HEK293 (cell line): ENCODE measurements at regions not wholly inside any gene's neighbourhood (a gene's known extent, or its start where the extent isn't known, plus 50 kb on each side); places are given as distances from the start of the nearest gene placed in this dataset.

ENCODE experiments used
- CTCF ChIA-PET: fragments of 350-600 bp; formaldehyde crosslinking; extraction: SDS; loops from one replicate; lab custom pipeline; 2021; ENCODE audit warnings: antibody characterized with exemption; lab: Yijun Ruan, JAX
- POLR2A ChIA-PET: fragments of 300-600 bp; formaldehyde crosslinking; extraction: SDS; loops from one replicate; lab custom pipeline; 2020; ENCODE audit warnings: antibody characterized with exemption, inconsistent platforms; lab: Yijun Ruan, JAX
- H3K27ac ChIP-seq: fragments of 200-500 bp; sonication (Bioruptor generic); 2 replicates; pipeline ENCODE4 v1.5.1; 2014; ENCODE audit warnings: low read depth, low read length, control low read depth, inconsistent platforms; ENCODE audit errors: extremely low read depth
- H3K36me3 ChIP-seq, 2 experiments: fragments of 200-500 bp in 1 of 2; sonication (Bioruptor generic) in 1 of 2; 1 replicate in 1 of 2; 2 replicates in 1 of 2; pipeline ENCODE4 v1.5.1; 2014 to 2017; ENCODE audit warnings: inconsistent platforms in 2 of 2, low read length in 2 of 2; ENCODE audit not compliant: control insufficient read depth in 2 of 2, insufficient read depth in 1 of 2
- H3K4me1 ChIP-seq: fragments of 200-500 bp; sonication (Bioruptor generic); 2 replicates; pipeline ENCODE4 v1.5.1; 2014; ENCODE audit warnings: mild to moderate bottlenecking, low read length, inconsistent platforms; ENCODE audit not compliant: control insufficient read depth, insufficient read depth
- H3K4me3 ChIP-seq: 2 replicates; pipeline ENCODE4 v1.5.1; 2011; ENCODE audit warnings: low read depth, mild to moderate bottlenecking, control low read depth, low read length, moderate library complexity
- H3K9me3 ChIP-seq: fragments of 200-500 bp; sonication (Bioruptor generic); 2 replicates; pipeline ENCODE4 v1.5.1; 2014; ENCODE audit warnings: low read depth, low read length, inconsistent platforms; ENCODE audit not compliant: control insufficient read depth, insufficient read depth
- EGR2 ChIP-seq: fragments of 450-650 bp; formaldehyde crosslinking; IDR thresholded peaks from 2 replicates; pipeline ENCODE4 v1.5.1; 2016; ENCODE audit warnings: low read depth, missing biosample characterization, missing genetic modification characterization
- GFI1B ChIP-seq: fragments of 450-650 bp; formaldehyde crosslinking; IDR thresholded peaks from 2 replicates; pipeline ENCODE4 v1.5.1; 2016; ENCODE audit warnings: missing biosample characterization, missing genetic modification characterization
- GLI2 ChIP-seq: fragments of 450-650 bp; formaldehyde crosslinking; IDR thresholded peaks from 2 replicates; pipeline ENCODE4; 2017; ENCODE audit warnings: missing biosample characterization, missing genetic modification characterization, low read depth, borderline replicate concordance
- SETDB1 ChIP-seq: IDR thresholded peaks from one replicate; pipeline ENCODE4 v1.6.1; 2017; ENCODE audit warnings: mild to moderate bottlenecking, low read length, moderate library complexity, mixed read lengths; ENCODE audit not compliant: insufficient read length
- ZBTB7A ChIP-seq: fragments of 450-650 bp; formaldehyde crosslinking; IDR thresholded peaks from 2 replicates; pipeline ENCODE4 v1.5.1; 2016; ENCODE audit warnings: low read depth, missing biosample characterization, missing genetic modification characterization
- ZFHX2 ChIP-seq: fragments of 450-650 bp; formaldehyde crosslinking; conservative IDR thresholded peaks from 2 replicates; pipeline ENCODE4 v1.5.1; 2016; ENCODE audit warnings: missing biosample characterization, missing genetic modification characterization
- ZNF138 ChIP-seq: fragments of 450-650 bp; formaldehyde crosslinking; IDR thresholded peaks from 2 replicates; pipeline ENCODE4 v1.5.1; 2016; ENCODE audit warnings: missing biosample characterization, missing genetic modification characterization, borderline replicate concordance
- ZNF155 ChIP-seq: fragments of 450-650 bp; formaldehyde crosslinking; IDR thresholded peaks from 2 replicates; pipeline ENCODE4 v1.5.1; 2016; ENCODE audit warnings: missing biosample characterization, missing genetic modification characterization
- ZNF175 ChIP-seq: fragments of 450-650 bp; formaldehyde crosslinking; IDR thresholded peaks from 2 replicates; pipeline ENCODE4 v1.5.1; 2016; ENCODE audit warnings: missing biosample characterization, missing genetic modification characterization
- ZNF223 ChIP-seq: fragments of 450-650 bp; formaldehyde crosslinking; IDR thresholded peaks from 2 replicates; pipeline ENCODE4 v1.5.1; 2016; ENCODE audit warnings: missing biosample characterization, missing genetic modification characterization
- ZNF239 ChIP-seq: fragments of 450-650 bp; formaldehyde crosslinking; IDR thresholded peaks from 2 replicates; pipeline ENCODE4 v1.5.1; 2016; ENCODE audit warnings: missing biosample characterization, missing genetic modification characterization
- ZNF311 ChIP-seq: fragments of 450-650 bp; formaldehyde crosslinking; IDR thresholded peaks from 2 replicates; pipeline ENCODE4 v1.5.1; 2017; ENCODE audit warnings: missing biosample characterization, missing genetic modification characterization, borderline replicate concordance
- ZNF621 ChIP-seq: fragments of 450-650 bp; formaldehyde crosslinking; IDR thresholded peaks from 2 replicates; pipeline ENCODE4 v1.5.1; 2017; ENCODE audit warnings: missing biosample characterization, missing genetic modification characterization
- ZNF654 ChIP-seq: fragments of 450-650 bp; formaldehyde crosslinking; IDR thresholded peaks from 2 replicates; pipeline ENCODE4 v1.5.1; 2016; ENCODE audit warnings: low read depth, missing biosample characterization, missing genetic modification characterization
- ZNF791 ChIP-seq: fragments of 450-650 bp; formaldehyde crosslinking; IDR thresholded peaks from 2 replicates; pipeline ENCODE4 v1.5.1; 2016; ENCODE audit warnings: missing biosample characterization, missing genetic modification characterization
- TF ChIP-seq, protein P1 (sequence below): fragments of 450-650 bp; formaldehyde crosslinking; IDR thresholded peaks from 2 replicates; pipeline ENCODE4 v1.5.1; 2016; ENCODE audit warnings: missing biosample characterization, missing genetic modification characterization
- TF ChIP-seq, protein P2 (sequence below): fragments of 450-650 bp; formaldehyde crosslinking; IDR thresholded peaks from 2 replicates; pipeline ENCODE4 v1.5.1; 2016; ENCODE audit warnings: missing biosample characterization, missing genetic modification characterization, borderline replicate concordance

DNA sequence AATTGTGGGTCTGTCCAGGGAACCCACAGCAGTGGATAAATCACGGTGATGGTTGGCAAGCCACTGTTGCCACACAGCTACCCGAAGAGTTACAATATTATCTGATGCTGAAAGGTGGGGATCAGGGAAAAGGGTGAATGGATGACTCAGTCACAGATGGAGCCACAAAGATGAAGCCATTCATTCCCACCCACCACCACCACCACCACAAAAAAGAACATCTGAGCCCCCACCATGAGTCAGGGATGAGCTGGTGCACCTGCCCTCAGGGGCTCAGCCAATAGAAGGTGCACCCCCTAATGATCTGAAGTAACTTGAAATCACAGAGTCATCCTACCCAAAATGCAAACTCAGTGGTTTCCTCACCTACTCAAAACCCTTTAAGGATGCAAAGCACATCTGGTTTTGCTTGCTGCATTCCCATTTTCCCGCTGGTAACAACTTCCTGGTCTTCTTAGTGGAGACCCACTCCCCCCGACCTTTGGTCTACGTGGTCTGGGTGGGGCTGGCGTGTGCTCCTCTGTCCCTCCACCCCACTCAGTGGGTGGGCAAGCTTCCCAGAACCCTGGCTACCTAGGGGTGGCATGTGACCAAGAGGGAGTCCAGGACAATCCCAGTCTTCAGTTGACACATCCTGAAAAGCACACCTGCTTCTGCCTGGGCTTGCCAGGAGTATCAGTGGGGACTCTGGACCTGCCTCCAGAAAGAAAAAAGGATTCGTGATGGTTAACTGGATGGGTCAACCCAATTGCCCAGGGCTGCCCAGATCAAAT is 125.5 kb downstream of the ANKRD60 start:
- Histone ChIP-seq H3K4me1 (no peaks in the 10 kb centered on the region), H3K4me3 (no peak overlapping the region), H3K36me3 (no peaks in the 10 kb centered on the region), H3K9me3 (no peaks in the 10 kb centered on the region), H3K27ac (no peak overlapping the region)
- CTCF ChIA-PET: interaction anchor here (0.6 to 1.7 kb wide), 2 partner anchors 11 to 16 kb away, joined by 4 read pairs; no protein-coding TSS in a partner anchor
- POLR2A ChIA-PET: no interaction called here
- TF ChIP-seq ZFHX2 (tag by site-specific recombination) (no peak), ZNF155 (tag by site-specific recombination) (no peak), EGR2 (tag by site-specific recombination) (peak; percentile 45; the same call in 1 of the 2 replicates), ZNF654 (tag by site-specific recombination) (no peak), ZBTB7A (no peak), ZNF223 (no peak)

DNA sequence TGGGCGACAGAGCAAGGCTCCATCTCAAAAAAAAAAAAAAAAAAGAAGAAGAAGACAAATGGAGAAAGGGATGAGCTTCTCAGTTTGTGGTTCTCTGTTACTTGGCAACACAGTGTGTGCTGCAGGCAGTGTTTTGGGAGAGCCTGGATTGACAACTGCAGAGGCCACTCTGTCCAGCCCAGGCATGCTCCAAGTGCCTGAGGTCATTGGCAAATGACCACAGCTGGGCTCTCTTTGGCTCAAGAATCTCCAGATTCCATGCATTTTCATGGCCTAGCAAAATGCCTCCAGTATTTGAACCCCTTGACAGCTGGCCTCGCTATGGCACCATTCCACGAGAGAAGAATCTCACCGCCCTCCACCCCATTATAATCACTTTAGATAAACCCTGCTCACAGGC is 126.2 kb downstream of the ANKRD60 start:
- H3K9me3 ChIP-seq: no peaks in the 10 kb centered on the region
- CTCF ChIA-PET: interaction anchor here (0.6 kb wide), 1 partner anchor 10 kb away, joined by 4 read pairs; no protein-coding TSS in a partner anchor
- H3K4me1 ChIP-seq: no peaks in the 10 kb centered on the region
- TF ChIP-seq SETDB1: no peak
- no peak for TF ChIP-seq GFI1B
- TF ChIP-seq ZNF155 (tag by site-specific recombination): no peak
- no peak for TF ChIP-seq ZNF138
- TF ChIP-seq ZNF311 (tag by site-specific recombination): no peak
- TF ChIP-seq GLI2 (tag by site-specific recombination): no peak
- TF ChIP-seq, protein P1, sequence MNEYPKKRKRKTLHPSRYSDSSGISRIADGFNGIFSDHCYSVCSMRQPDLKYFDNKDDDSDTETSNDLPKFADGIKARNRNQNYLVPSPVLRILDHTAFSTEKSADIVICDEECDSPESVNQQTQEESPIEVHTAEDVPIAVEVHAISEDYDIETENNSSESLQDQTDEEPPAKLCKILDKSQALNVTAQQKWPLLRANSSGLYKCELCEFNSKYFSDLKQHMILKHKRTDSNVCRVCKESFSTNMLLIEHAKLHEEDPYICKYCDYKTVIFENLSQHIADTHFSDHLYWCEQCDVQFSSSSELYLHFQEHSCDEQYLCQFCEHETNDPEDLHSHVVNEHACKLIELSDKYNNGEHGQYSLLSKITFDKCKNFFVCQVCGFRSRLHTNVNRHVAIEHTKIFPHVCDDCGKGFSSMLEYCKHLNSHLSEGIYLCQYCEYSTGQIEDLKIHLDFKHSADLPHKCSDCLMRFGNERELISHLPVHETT (tag by site-specific recombination): no peak
- no peak for TF ChIP-seq ZNF175 (tag by site-specific recombination)
- TF ChIP-seq, protein P2, sequence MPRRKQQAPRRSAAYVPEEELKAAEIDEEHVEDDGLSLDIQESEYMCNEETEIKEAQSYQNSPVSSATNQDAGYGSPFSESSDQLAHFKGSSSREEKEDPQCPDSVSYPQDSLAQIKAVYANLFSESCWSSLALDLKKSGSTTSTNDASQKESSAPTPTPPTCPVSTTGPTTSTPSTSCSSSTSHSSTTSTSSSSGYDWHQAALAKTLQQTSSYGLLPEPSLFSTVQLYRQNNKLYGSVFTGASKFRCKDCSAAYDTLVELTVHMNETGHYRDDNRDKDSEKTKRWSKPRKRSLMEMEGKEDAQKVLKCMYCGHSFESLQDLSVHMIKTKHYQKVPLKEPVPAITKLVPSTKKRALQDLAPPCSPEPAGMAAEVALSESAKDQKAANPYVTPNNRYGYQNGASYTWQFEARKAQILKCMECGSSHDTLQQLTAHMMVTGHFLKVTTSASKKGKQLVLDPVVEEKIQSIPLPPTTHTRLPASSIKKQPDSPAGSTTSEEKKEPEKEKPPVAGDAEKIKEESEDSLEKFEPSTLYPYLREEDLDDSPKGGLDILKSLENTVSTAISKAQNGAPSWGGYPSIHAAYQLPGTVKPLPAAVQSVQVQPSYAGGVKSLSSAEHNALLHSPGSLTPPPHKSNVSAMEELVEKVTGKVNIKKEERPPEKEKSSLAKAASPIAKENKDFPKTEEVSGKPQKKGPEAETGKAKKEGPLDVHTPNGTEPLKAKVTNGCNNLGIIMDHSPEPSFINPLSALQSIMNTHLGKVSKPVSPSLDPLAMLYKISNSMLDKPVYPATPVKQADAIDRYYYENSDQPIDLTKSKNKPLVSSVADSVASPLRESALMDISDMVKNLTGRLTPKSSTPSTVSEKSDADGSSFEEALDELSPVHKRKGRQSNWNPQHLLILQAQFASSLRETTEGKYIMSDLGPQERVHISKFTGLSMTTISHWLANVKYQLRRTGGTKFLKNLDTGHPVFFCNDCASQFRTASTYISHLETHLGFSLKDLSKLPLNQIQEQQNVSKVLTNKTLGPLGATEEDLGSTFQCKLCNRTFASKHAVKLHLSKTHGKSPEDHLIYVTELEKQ (tag by site-specific recombination): no peak
- no peak for TF ChIP-seq ZNF791 (tag by site-specific recombination)
- no peak for TF ChIP-seq ZNF239 (tag by site-specific recombination)
- TF ChIP-seq ZNF621 (tag by site-specific recombination): no peak
- no peak overlapping the region for H3K4me3 ChIP-seq
- POLR2A ChIA-PET: interaction anchor here (0.5 kb wide), 1 partner anchor 437 kb away, joined by 3 read pairs; no protein-coding TSS in a partner anchor
- no peaks in the 10 kb centered on the region for H3K36me3 ChIP-seq
- no peak overlapping the region for H3K27ac ChIP-seq
